ENCODE measurements at regions not wholly inside any gene's neighbourhood (a gene's known extent, or its start where the extent isn't known, plus 50 kb on each side); places are given as distances from the start of the nearest gene placed in this dataset.

- no peak overlapping the region for H3K4me3 ChIP-seq
- no peak for ATAC-seq (ENCODE audit: low FRiP score in 2 of 2)
- no peak overlapping the region for H3K27ac ChIP-seq
- DNase-seq = no peak
- no peak for TF ChIP-seq EP300 (IDR thresholded peaks at IDR 0.05)
- TF ChIP-seq POLR2A (IDR thresholded peaks at IDR 0.05) = no peak
- no peak for TF ChIP-seq CTCF (IDR thresholded peaks at IDR 0.05)
- no peak for TF ChIP-seq POLR2AphosphoS5 (IDR thresholded peaks at IDR 0.05)
- H3K36me3 ChIP-seq = no peaks in the 10 kb centered on the region
- no peaks in the 10 kb centered on the region for H3K9me3 ChIP-seq
- WGBS, 2 donors = 27 to 47% methylated on average over 1 of the region's 1 CpG
- no peaks in the 10 kb centered on the region for H3K4me1 ChIP-seq
- no peaks in the 10 kb centered on the region for H3K27me3 ChIP-seq
Measured at GRCh38 chr3:110381992-110382391, 689.6 kb upstream of the NECTIN3 start.

- Histone ChIP-seq H3K36me3 (no peaks in the 10 kb centered on the region), H3K27ac (no peak overlapping the region), H3K9me3 (no peaks in the 10 kb centered on the region), H3K4me1 (no peaks in the 10 kb centered on the region), H3K4me3 (no peak overlapping the region), H3K27me3 (no peaks in the 10 kb centered on the region)
- TF ChIP-seq CTCF (IDR thresholded peaks at IDR 0.05) (no peak), POLR2AphosphoS5 (IDR thresholded peaks at IDR 0.05) (no peak), POLR2A (IDR thresholded peaks at IDR 0.05) (no peak), EP300 (IDR thresholded peaks at IDR 0.05) (no peak)
- no peak for DNase-seq
- no peak for ATAC-seq (ENCODE audit: low FRiP score in 2 of 2)
Measured at GRCh38 chr3:110383356-110383755, 688.3 kb upstream of the NECTIN3 start.

- DNase-seq (no peak), ATAC-seq (ENCODE audit: low FRiP score in 2 of 2) (no peak)
- no peaks in the 10 kb centered on the region for H3K36me3 ChIP-seq
- no peaks in the 10 kb centered on the region for H3K4me1 ChIP-seq
- no peaks in the 10 kb centered on the region for H3K9me3 ChIP-seq
- H3K27me3 ChIP-seq = no peaks in the 10 kb centered on the region
- no peak overlapping the region for H3K27ac ChIP-seq
- TF ChIP-seq EP300 (IDR thresholded peaks at IDR 0.05) (no peak), POLR2A (IDR thresholded peaks at IDR 0.05) (no peak), POLR2AphosphoS5 (IDR thresholded peaks at IDR 0.05) (no peak), CTCF (IDR thresholded peaks at IDR 0.05) (no peak)
- 68 to 75% methylated on average over 3 of the region's 3 CpGs for WGBS, 2 donors
- no peak overlapping the region for H3K4me3 ChIP-seq
Measured at GRCh38 chr3:110384601-110385000, 687.0 kb upstream of the NECTIN3 start.

GRCh38 chr3:110389005-110389404 lies 682.6 kb upstream of the NECTIN3 start:
- Histone ChIP-seq H3K36me3 (no peaks in the 10 kb centered on the region), H3K27me3 (no peaks in the 10 kb centered on the region), H3K4me3 (no peak overlapping the region), H3K27ac (no peak overlapping the region), H3K9me3 (no peaks in the 10 kb centered on the region), H3K4me1 (no peaks in the 10 kb centered on the region)
- no peak for ATAC-seq (ENCODE audit: low FRiP score in 2 of 2)
- DNase-seq = no peak
- TF ChIP-seq CTCF (IDR thresholded peaks at IDR 0.05) (no peak), EP300 (IDR thresholded peaks at IDR 0.05) (no peak), POLR2AphosphoS5 (IDR thresholded peaks at IDR 0.05) (no peak), POLR2A (IDR thresholded peaks at IDR 0.05) (no peak)

- Histone ChIP-seq H3K4me3 (no peak overlapping the region), H3K36me3 (no peaks in the 10 kb centered on the region), H3K27ac (no peak overlapping the region), H3K27me3 (no peaks in the 10 kb centered on the region), H3K4me1 (no peaks in the 10 kb centered on the region), H3K9me3 (no peaks in the 10 kb centered on the region)
- DNase-seq (no peak), ATAC-seq (ENCODE audit: low FRiP score in 2 of 2) (no peak)
- TF ChIP-seq POLR2AphosphoS5 (IDR thresholded peaks at IDR 0.05) (no peak), EP300 (IDR thresholded peaks at IDR 0.05) (no peak)
Measured at GRCh38 chr3:110390372-110390771, 681.2 kb upstream of the NECTIN3 start.
